ENCODE measurements at regions not wholly inside any gene's neighbourhood (a gene's known extent, or its start where the extent isn't known, plus 50 kb on each side); places are given as distances from the start of the nearest gene placed in this dataset.
"Not testable (repeated sequence)": the region's sequence is repeated elsewhere in the genome, so short reads cannot be mapped to it uniquely, and the experiment has no call there.

GRCh38 chr10:108612485-108612884 lies 1310.8 kb downstream of the XPNPEP1 start:
- DNase-seq (ENCODE audit: low read depth), result no peak

GRCh38 chr10:108608860-108609259 lies 1314.5 kb downstream of the XPNPEP1 start:
- DNase-seq (ENCODE audit: low read depth), result no peak

- no peak for DNase-seq (ENCODE audit: low read depth)
These were observed 1321.5 kb downstream of the XPNPEP1 start for GRCh38 chr10:108601851-108602250.

GRCh38 chr10:108600511-108600910 lies 1322.8 kb downstream of the XPNPEP1 start:
- not testable (repeated sequence) for DNase-seq (ENCODE audit: low read depth)

GRCh38 chr10:108599317-108599716 lies 1324.0 kb downstream of the XPNPEP1 start:
- DNase-seq (ENCODE audit: low read depth), result not testable (repeated sequence)

GRCh38 chr10:108598831-108599230 lies 1324.5 kb downstream of the XPNPEP1 start:
- no peak for DNase-seq (ENCODE audit: low read depth)

- no peak for DNase-seq (ENCODE audit: low read depth)
These were observed 1325.0 kb downstream of the XPNPEP1 start for GRCh38 chr10:108598320-108598695.

- DNase-seq (ENCODE audit: low read depth), result no peak
These were observed 1325.5 kb downstream of the XPNPEP1 start for GRCh38 chr10:108597657-108598319.

- no peak for DNase-seq (ENCODE audit: low read depth)
These were observed 1326.3 kb downstream of the XPNPEP1 start for GRCh38 chr10:108597031-108597430.

- no peak for DNase-seq (ENCODE audit: low read depth)
These were observed 1330.4 kb downstream of the XPNPEP1 start for GRCh38 chr10:108592956-108593355.

- no peak for DNase-seq (ENCODE audit: low read depth)
These were observed 1331.9 kb downstream of the XPNPEP1 start for GRCh38 chr10:108591417-108591816.

- no peak for DNase-seq (ENCODE audit: low read depth)
These were observed 1336.9 kb downstream of the XPNPEP1 start for GRCh38 chr10:108586424-108586823.

GRCh38 chr10:108583877-108584276 lies 1339.4 kb downstream of the XPNPEP1 start:
- no peak for DNase-seq (ENCODE audit: low read depth)

- DNase-seq (ENCODE audit: low read depth), result no peak
These were observed 1340.4 kb downstream of the XPNPEP1 start for GRCh38 chr10:108582888-108583287.

- DNase-seq (ENCODE audit: low read depth), result no peak
These were observed 1340.9 kb downstream of the XPNPEP1 start for GRCh38 chr10:108582387-108582786.

GRCh38 chr10:108578258-108578657 lies 1345.1 kb downstream of the XPNPEP1 start:
- DNase-seq (ENCODE audit: low read depth), result no peak

GRCh38 chr10:108574233-108574632 lies 1349.1 kb downstream of the XPNPEP1 start:
- no peak for DNase-seq (ENCODE audit: low read depth)

- no peak for DNase-seq (ENCODE audit: low read depth)
These were observed 1354.5 kb downstream of the XPNPEP1 start for GRCh38 chr10:108568824-108569223.

GRCh38 chr10:108567899-108568752 lies 1355.2 kb downstream of the XPNPEP1 start:
- no peak for DNase-seq (ENCODE audit: low read depth)

GRCh38 chr10:108566316-108567107 lies 1356.8 kb downstream of the XPNPEP1 start:
- DNase-seq (ENCODE audit: low read depth), result no peak

GRCh38 chr10:108562105-108562504 lies 1361.2 kb downstream of the XPNPEP1 start:
- no peak for DNase-seq (ENCODE audit: low read depth)

- no peak for DNase-seq (ENCODE audit: low read depth)
These were observed 1361.7 kb downstream of the XPNPEP1 start for GRCh38 chr10:108561649-108562048.
